Naive B cell (primary cell): ENCODE measurements at regions not wholly inside any gene's neighbourhood (a gene's known extent, or its start where the extent isn't known, plus 50 kb on each side); places are given as distances from the start of the nearest gene placed in this dataset.

Experiments
- ATAC-seq, 2 donors: fragments of 150-1000 bp; cut with Tn5 transposase; 2 replicates each; pipeline ENCODE4 v1.10.0; 2021; ENCODE audit warnings: low read depth in 2 of 2, mild to moderate bottlenecking in 2 of 2, moderate library complexity in 2 of 2
- DNase-seq: peaks from one replicate; pipeline ENCODE4 v3.0.0; 2022
- H3K27ac Mint-ChIP-seq, 6 donors: one replicate each; pipeline ENCODE4 v1.8.0; 2020 to 2022; ENCODE audit warnings: mild to moderate bottlenecking in 6 of 6, mixed read lengths in 6 of 6, moderate library complexity in 5 of 6, inconsistent platforms in 2 of 6
- H3K27me3 Mint-ChIP-seq, 3 donors: one replicate each; pipeline ENCODE4 v1.8.0; 2021 to 2022; ENCODE audit warnings: mixed read lengths in 3 of 3, mild to moderate bottlenecking in 1 of 3
- H3K36me3 Mint-ChIP-seq, 2 donors: one replicate each; pipeline ENCODE4 v1.8.0; 2020 to 2022; ENCODE audit warnings: mixed read lengths in 2 of 2, inconsistent platforms in 1 of 2, mild to moderate bottlenecking in 1 of 2
- H3K4me1 Mint-ChIP-seq, 3 donors: one replicate each; pipeline ENCODE4 v1.8.0; 2020 to 2022; ENCODE audit warnings: mixed read lengths in 3 of 3, inconsistent platforms in 1 of 3, mild to moderate bottlenecking in 1 of 3, moderate library complexity in 1 of 3
- H3K4me3 Mint-ChIP-seq, 8 donors: one replicate each; pipeline ENCODE4 v1.8.0; 2020 to 2022; ENCODE audit warnings: mild to moderate bottlenecking in 8 of 8, mixed read lengths in 8 of 8, moderate library complexity in 8 of 8, inconsistent platforms in 2 of 8
- H3K9me3 Mint-ChIP-seq, 7 donors: one replicate each; pipeline ENCODE4 v1.8.0; 2020 to 2022; ENCODE audit warnings: mixed read lengths in 7 of 7, mild to moderate bottlenecking in 5 of 7, inconsistent platforms in 2 of 7, moderate library complexity in 1 of 7

- Mint-ChIP-seq H3K4me1 (no peaks in the 10 kb centered on the region), H3K27me3 (peaks cover 0 to 15% (median 5%) of the 10 kb centered on the region in 3 donors), H3K36me3 (peaks cover 0 to 8% of the 10 kb centered on the region in 2 donors), H3K4me3 (peak overlapping the region in 1 of 8 donors; percentile 23), H3K27ac (no peak overlapping the region), H3K9me3 (peaks cover 12 to 61% (median 38%) of the 10 kb centered on the region in 7 donors)
- DNase-seq: no peak
- ATAC-seq: no peak
These were observed 148.4 kb downstream of the TBXT start for GRCh38 chr6:166019214-166019613.

GRCh38 chr6:166017032-166017635 lies 150.5 kb downstream of the TBXT start:
- peaks cover 0 to 8% of the 10 kb centered on the region in 2 donors for H3K36me3 Mint-ChIP-seq
- peak overlapping the region in 1 of 8 donors; percentile 29 for H3K4me3 Mint-ChIP-seq
- no peak for ATAC-seq
- peaks cover 4 to 23% (median 14%) of the 10 kb centered on the region in 3 donors for H3K27me3 Mint-ChIP-seq
- H3K9me3 Mint-ChIP-seq: peaks cover 12 to 61% (median 35%) of the 10 kb centered on the region in 7 donors
- DNase-seq: no peak
- H3K4me1 Mint-ChIP-seq: no peaks in the 10 kb centered on the region
- H3K27ac Mint-ChIP-seq: no peak overlapping the region

GRCh38 chr6:166014966-166015365 lies 152.7 kb downstream of the TBXT start:
- H3K4me1 Mint-ChIP-seq: no peaks in the 10 kb centered on the region
- peaks cover 18 to 40% (median 33%) of the 10 kb centered on the region in 3 donors for H3K27me3 Mint-ChIP-seq
- DNase-seq (no peak), ATAC-seq (no peak)
- H3K9me3 Mint-ChIP-seq: peaks cover 8 to 52% (median 26%) of the 10 kb centered on the region in 7 donors
- H3K36me3 Mint-ChIP-seq: peaks cover 0 to 15% of the 10 kb centered on the region in 2 donors
- H3K27ac Mint-ChIP-seq: no peak overlapping the region
- no peak overlapping the region for H3K4me3 Mint-ChIP-seq

GRCh38 chr6:166010136-166010960 lies 157.3 kb downstream of the TBXT start:
- ATAC-seq (no peak), DNase-seq (no peak)
- peaks cover 48 to 66% (median 58%) of the 10 kb centered on the region in 3 donors for H3K27me3 Mint-ChIP-seq
- peak overlapping the region in 1 of 8 donors; percentile 10 for H3K4me3 Mint-ChIP-seq
- peaks cover 4 to 14% of the 10 kb centered on the region in 2 donors for H3K36me3 Mint-ChIP-seq
- peaks cover 0 to 5% (median 2%) of the 10 kb centered on the region in 3 donors for H3K4me1 Mint-ChIP-seq
- peaks cover 0 to 5% (median 2%) of the 10 kb centered on the region in 7 donors for H3K9me3 Mint-ChIP-seq
- H3K27ac Mint-ChIP-seq: no peak overlapping the region

GRCh38 chr6:166009385-166010031 lies 158.1 kb downstream of the TBXT start:
- DNase-seq (no peak), ATAC-seq (no peak)
- peaks cover 57 to 75% (median 66%) of the 10 kb centered on the region in 3 donors for H3K27me3 Mint-ChIP-seq
- H3K4me1 Mint-ChIP-seq: peaks cover 0 to 5% (median 2%) of the 10 kb centered on the region in 3 donors
- H3K4me3 Mint-ChIP-seq: no peak overlapping the region
- H3K27ac Mint-ChIP-seq: no peak overlapping the region
- H3K36me3 Mint-ChIP-seq: peaks cover 4 to 14% of the 10 kb centered on the region in 2 donors
- H3K9me3 Mint-ChIP-seq: peaks cover 0 to 4% (median 2%) of the 10 kb centered on the region in 7 donors

GRCh38 chr6:166008441-166009369 lies 158.9 kb downstream of the TBXT start:
- ATAC-seq (no peak), DNase-seq (no peak)
- no peak overlapping the region for H3K4me3 Mint-ChIP-seq
- no peak overlapping the region for H3K27ac Mint-ChIP-seq
- H3K4me1 Mint-ChIP-seq: peaks cover 0 to 5% (median 2%) of the 10 kb centered on the region in 3 donors
- peaks cover 4 to 14% of the 10 kb centered on the region in 2 donors for H3K36me3 Mint-ChIP-seq
- H3K27me3 Mint-ChIP-seq: peaks cover 65 to 82% (median 74%) of the 10 kb centered on the region in 3 donors
- H3K9me3 Mint-ChIP-seq: peaks cover 0 to 4% (median 3%) of the 10 kb centered on the region in 7 donors

GRCh38 chr6:166007349-166008263 lies 160.0 kb downstream of the TBXT start:
- DNase-seq: no peak
- H3K4me1 Mint-ChIP-seq: peaks cover 0 to 5% (median 2%) of the 10 kb centered on the region in 3 donors
- peaks cover 73 to 80% (median 76%) of the 10 kb centered on the region in 3 donors for H3K27me3 Mint-ChIP-seq
- peaks cover 4 to 14% of the 10 kb centered on the region in 2 donors for H3K36me3 Mint-ChIP-seq
- no peak overlapping the region for H3K27ac Mint-ChIP-seq
- H3K9me3 Mint-ChIP-seq: peaks cover 2 to 9% (median 3%) of the 10 kb centered on the region in 7 donors
- ATAC-seq: no peak
- H3K4me3 Mint-ChIP-seq: no peak overlapping the region

GRCh38 chr6:166006900-166007301 lies 160.8 kb downstream of the TBXT start:
- H3K27me3 Mint-ChIP-seq: peaks cover 67 to 75% (median 70%) of the 10 kb centered on the region in 3 donors
- ATAC-seq: no peak

GRCh38 chr6:166005944-166006899 lies 161.4 kb downstream of the TBXT start:
- peaks cover 2 to 9% (median 3%) of the 10 kb centered on the region in 7 donors for H3K9me3 Mint-ChIP-seq
- H3K27me3 Mint-ChIP-seq: peaks cover 69 to 76% (median 71%) of the 10 kb centered on the region in 3 donors
- ATAC-seq (no peak), DNase-seq (no peak)
- peak overlapping the region in 1 of 8 donors; percentile 47 for H3K4me3 Mint-ChIP-seq
- no peak overlapping the region for H3K27ac Mint-ChIP-seq
- H3K4me1 Mint-ChIP-seq: peaks cover 0 to 5% (median 2%) of the 10 kb centered on the region in 3 donors
- H3K36me3 Mint-ChIP-seq: peaks cover 4 to 7% of the 10 kb centered on the region in 2 donors

More at GRCh38 chr6:166006900-166007301, 160.8 kb downstream of the TBXT start:
- DNase-seq: no peak
- peaks cover 2 to 9% (median 3%) of the 10 kb centered on the region in 7 donors for H3K9me3 Mint-ChIP-seq
- peaks cover 0 to 5% (median 2%) of the 10 kb centered on the region in 3 donors for H3K4me1 Mint-ChIP-seq
- no peak overlapping the region for H3K27ac Mint-ChIP-seq
- peaks cover 4 to 12% of the 10 kb centered on the region in 2 donors for H3K36me3 Mint-ChIP-seq
- no peak overlapping the region for H3K4me3 Mint-ChIP-seq

- Mint-ChIP-seq H3K4me3 (peak overlapping the region in 1 of 8 donors; percentile 6), H3K36me3 (peaks cover 4 to 7% of the 10 kb centered on the region in 2 donors), H3K27me3 (peaks cover 67 to 72% (median 71%) of the 10 kb centered on the region in 3 donors), H3K9me3 (peaks cover 2 to 9% (median 3%) of the 10 kb centered on the region in 7 donors), H3K4me1 (peaks cover 0 to 5% (median 2%) of the 10 kb centered on the region in 3 donors), H3K27ac (no peak overlapping the region)
- no peak for ATAC-seq
- no peak for DNase-seq
These were observed 162.2 kb downstream of the TBXT start for GRCh38 chr6:166005401-166005943.
